ENCODE measurements at regions not wholly inside any gene's neighbourhood (a gene's known extent, or its start where the extent isn't known, plus 50 kb on each side); places are given as distances from the start of the nearest gene placed in this dataset.

- POLR2A ChIA-PET, result no interaction called here
- no peak for TF ChIP-seq NFRKB (IDR thresholded peaks at IDR 0.05)
- TF ChIP-seq HDGF (IDR thresholded peaks at IDR 0.05; ENCODE audit: borderline replicate concordance), result no peak
- TF ChIP-seq SP1 (IDR thresholded peaks at IDR 0.05), result no peak
- TF ChIP-seq PKNOX1 (IDR thresholded peaks at IDR 0.05), result no peak
- TF ChIP-seq LEF1 (IDR thresholded peaks at IDR 0.05; ENCODE audit: borderline replicate concordance), result no peak
- TF ChIP-seq FOXM1 (IDR thresholded peaks at IDR 0.05; ENCODE audit: borderline replicate concordance), result no peak
- no peak for TF ChIP-seq FOXA1 (IDR thresholded peaks at IDR 0.05)
- TF ChIP-seq ELF4 (IDR thresholded peaks at IDR 0.05), result no peak
- no peak for TF ChIP-seq TARDBP (IDR thresholded peaks at IDR 0.05)
- TF ChIP-seq SUZ12 (IDR thresholded peaks at IDR 0.05), result no peak
- TF ChIP-seq BHLHE40 (IDR thresholded peaks at IDR 0.05; ENCODE audit: borderline replicate concordance), result no peak
- CTCF ChIA-PET, result no interaction called here
- DNase-seq (ENCODE audit: extremely low spot score), result no peak
Observed at GRCh38 chr6:19664050-19664449, 173.1 kb upstream of the ID4 start.

DNA sequence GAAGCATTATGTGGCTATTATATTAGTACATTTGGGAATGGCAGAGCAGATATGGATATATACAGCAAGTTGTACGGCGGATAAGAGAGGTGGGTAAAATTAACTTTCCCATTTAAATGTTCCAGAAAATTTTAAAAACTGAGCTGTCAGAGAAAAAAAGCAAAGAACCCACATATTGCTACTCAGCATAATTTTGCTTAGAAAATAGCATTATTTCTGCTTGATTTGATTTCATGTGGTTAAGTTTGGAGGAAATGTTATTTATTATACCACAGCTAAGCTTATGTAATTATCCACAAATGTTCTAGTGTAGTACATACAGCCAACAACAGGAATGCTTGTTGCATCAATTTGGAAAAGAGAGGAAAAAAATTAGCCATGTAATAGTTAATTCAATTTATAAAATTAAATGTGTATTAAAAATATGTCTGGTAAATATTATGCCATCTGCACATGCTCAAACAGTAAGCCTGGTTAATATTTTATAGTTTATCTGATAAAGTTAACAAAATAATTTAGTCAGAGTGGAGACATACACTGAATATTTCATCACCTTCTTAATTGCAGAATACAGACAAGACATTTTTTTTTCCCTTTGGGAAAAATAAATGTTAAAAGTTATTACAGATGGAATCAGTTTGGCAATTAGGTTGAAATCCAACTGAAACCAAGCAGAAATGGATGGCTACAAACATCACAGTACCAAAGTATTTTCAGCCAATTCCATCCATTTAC lies 172.1 kb upstream of the ID4 start:
- CTCF ChIA-PET, result no interaction called here

DNA sequence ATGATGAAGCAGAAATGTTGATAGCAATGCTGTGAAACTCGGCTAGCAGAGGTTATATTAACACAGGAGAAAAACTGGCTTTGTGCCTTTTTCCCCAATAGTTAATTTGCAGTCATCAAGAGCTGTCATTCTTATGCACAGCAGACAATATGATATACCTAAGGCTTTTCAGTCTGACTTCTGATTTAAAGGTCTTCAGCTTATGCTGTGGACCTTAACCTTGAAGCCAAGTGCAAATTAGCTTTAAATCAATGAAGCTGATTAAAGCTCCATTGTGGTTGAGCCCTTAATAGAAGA lies 171.6 kb upstream of the ID4 start:
- TF ChIP-seq SP1 (IDR thresholded peaks at IDR 0.05) (no peak), PKNOX1 (IDR thresholded peaks at IDR 0.05) (no peak), BHLHE40 (IDR thresholded peaks at IDR 0.05; ENCODE audit: borderline replicate concordance) (no peak), FOXM1 (IDR thresholded peaks at IDR 0.05; ENCODE audit: borderline replicate concordance) (no peak), ZNF384 (IDR thresholded peaks at IDR 0.05) (no peak), FOXK2 (IDR thresholded peaks at IDR 0.05) (no peak), FOXA1 (IDR thresholded peaks at IDR 0.05) (no peak), ARNT (IDR thresholded peaks at IDR 0.05) (no peak), L3MBTL2 (conservative IDR thresholded peaks at IDR 0.05) (no peak)
- POLR2A ChIA-PET, result no interaction called here
- no peak for DNase-seq (ENCODE audit: extremely low spot score)
- CTCF ChIA-PET, result no interaction called here

More for the DNA sequence above, 172.1 kb upstream of the ID4 start:
- POLR2A ChIA-PET, result no interaction called here
- TF ChIP-seq LEF1 (IDR thresholded peaks at IDR 0.05; ENCODE audit: borderline replicate concordance), result no peak
- TF ChIP-seq FOXK2 (IDR thresholded peaks at IDR 0.05), result no peak
- TF ChIP-seq BHLHE40 (IDR thresholded peaks at IDR 0.05; ENCODE audit: borderline replicate concordance), result no peak
- TF ChIP-seq L3MBTL2 (conservative IDR thresholded peaks at IDR 0.05), result no peak
- no peak for TF ChIP-seq CTBP1 (IDR thresholded peaks at IDR 0.05; ENCODE audit: borderline replicate concordance)
- TF ChIP-seq FOXM1 (IDR thresholded peaks at IDR 0.05; ENCODE audit: borderline replicate concordance), result no peak
- no peak for DNase-seq (ENCODE audit: extremely low spot score)

GRCh38 chr6:19668710-19669109 lies 168.5 kb upstream of the ID4 start:
- CTCF ChIA-PET, result no interaction called here
- POLR2A ChIA-PET, result interaction anchor here (1.1 kb wide), 1 partner anchor 171 kb away, joined by 3 read pairs; no protein-coding TSS in a partner anchor
- DNase-seq (ENCODE audit: extremely low spot score), result no peak
- no peak for TF ChIP-seq NFRKB (IDR thresholded peaks at IDR 0.05)
- TF ChIP-seq HDGF (IDR thresholded peaks at IDR 0.05; ENCODE audit: borderline replicate concordance), result no peak
- no peak for TF ChIP-seq SP1 (IDR thresholded peaks at IDR 0.05)
- TF ChIP-seq BHLHE40 (IDR thresholded peaks at IDR 0.05; ENCODE audit: borderline replicate concordance), result no peak
- no peak for TF ChIP-seq PKNOX1 (IDR thresholded peaks at IDR 0.05)
- no peak for TF ChIP-seq TARDBP (IDR thresholded peaks at IDR 0.05)
- TF ChIP-seq FOXM1 (IDR thresholded peaks at IDR 0.05; ENCODE audit: borderline replicate concordance), result no peak
- no peak for TF ChIP-seq ARNT (IDR thresholded peaks at IDR 0.05)
- no peak for TF ChIP-seq ZNF384 (IDR thresholded peaks at IDR 0.05)
- TF ChIP-seq L3MBTL2 (conservative IDR thresholded peaks at IDR 0.05), result no peak
- TF ChIP-seq FOXA1 (IDR thresholded peaks at IDR 0.05), result no peak
- no peak for TF ChIP-seq FOXK2 (IDR thresholded peaks at IDR 0.05)
- TF ChIP-seq SUZ12 (IDR thresholded peaks at IDR 0.05), result no peak
- no peak for TF ChIP-seq ELF4 (IDR thresholded peaks at IDR 0.05)
- no peak for TF ChIP-seq CTBP1 (IDR thresholded peaks at IDR 0.05; ENCODE audit: borderline replicate concordance)
- TF ChIP-seq LEF1 (IDR thresholded peaks at IDR 0.05; ENCODE audit: borderline replicate concordance), result no peak

DNA sequence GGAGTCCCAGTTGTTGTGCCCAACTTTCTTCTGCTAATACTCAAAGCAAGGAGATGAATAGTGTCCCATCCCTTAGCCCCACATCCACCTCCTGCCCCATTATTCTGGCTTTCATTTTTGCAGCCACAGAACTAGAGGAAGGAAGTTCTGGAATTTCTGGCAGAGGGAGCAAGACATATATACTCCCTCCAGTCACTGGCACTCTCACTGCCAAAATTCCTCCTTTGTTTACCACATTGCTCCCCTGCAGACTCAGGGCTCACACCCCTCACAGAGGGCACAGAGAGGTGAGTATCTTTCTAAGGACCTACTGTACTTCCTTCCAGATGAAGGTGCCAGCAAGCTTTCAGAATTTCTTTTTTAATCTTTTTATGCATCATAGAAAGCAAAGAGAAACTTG lies 168.0 kb upstream of the ID4 start:
- POLR2A ChIA-PET, result interaction anchor here (1.1 kb wide), 1 partner anchor 170 kb away, joined by 3 read pairs; no protein-coding TSS in a partner anchor
- CTCF ChIA-PET, result no interaction called here
- TF ChIP-seq ZNF384 (IDR thresholded peaks at IDR 0.05), result no peak
- TF ChIP-seq NFRKB (IDR thresholded peaks at IDR 0.05), result no peak
- no peak for TF ChIP-seq HDGF (IDR thresholded peaks at IDR 0.05; ENCODE audit: borderline replicate concordance)
- TF ChIP-seq SUZ12 (IDR thresholded peaks at IDR 0.05), result no peak
- TF ChIP-seq CTBP1 (IDR thresholded peaks at IDR 0.05; ENCODE audit: borderline replicate concordance), result no peak
- TF ChIP-seq LEF1 (IDR thresholded peaks at IDR 0.05; ENCODE audit: borderline replicate concordance), result no peak
- TF ChIP-seq FOXK2 (IDR thresholded peaks at IDR 0.05), result no peak
- TF ChIP-seq SP1 (IDR thresholded peaks at IDR 0.05), result no peak
- TF ChIP-seq ARNT (IDR thresholded peaks at IDR 0.05), result no peak
- TF ChIP-seq TARDBP (IDR thresholded peaks at IDR 0.05), result no peak
- TF ChIP-seq ELF4 (IDR thresholded peaks at IDR 0.05), result no peak
- TF ChIP-seq FOXA1 (IDR thresholded peaks at IDR 0.05), result no peak
- no peak for TF ChIP-seq FOXM1 (IDR thresholded peaks at IDR 0.05; ENCODE audit: borderline replicate concordance)
- TF ChIP-seq BHLHE40 (IDR thresholded peaks at IDR 0.05; ENCODE audit: borderline replicate concordance), result no peak
- no peak for TF ChIP-seq PKNOX1 (IDR thresholded peaks at IDR 0.05)
- no peak for TF ChIP-seq L3MBTL2 (conservative IDR thresholded peaks at IDR 0.05)
- no peak for DNase-seq (ENCODE audit: extremely low spot score)

Data from HEK293T (cell line).